ENCODE measurements at regions not wholly inside any gene's neighbourhood (a gene's known extent, or its start where the extent isn't known, plus 50 kb on each side); places are given as distances from the start of the nearest gene placed in this dataset.

- TF ChIP-seq RXRA (IDR thresholded peaks at IDR 0.05) (no peak), EGR1 (IDR thresholded peaks at IDR 0.05; ENCODE audit: low read depth in 2 of 2) (no peak), JUND (IDR thresholded peaks at IDR 0.05) (no peak), CTCF (IDR thresholded peaks at IDR 0.05; ENCODE audit: low read depth, low read length, missing input control) (no peak), REST (IDR thresholded peaks at IDR 0.05) (no peak), ZBTB33 (IDR thresholded peaks at IDR 0.05) (no peak), GABPA (IDR thresholded peaks at IDR 0.05 in 1 of 2, conservative IDR thresholded peaks at IDR 0.05 in 1 of 2) (no peak), ATF3 (IDR thresholded peaks at IDR 0.05) (no peak), TAF1 (conservative IDR thresholded peaks at IDR 0.05) (no peak), YY1 (IDR thresholded peaks at IDR 0.05) (no peak)
Measured at GRCh38 chrX:85544609-85545008, 165.1 kb upstream of the POF1B start.

Data from liver (tissue), 3 donors.